H1 (cell line): ENCODE measurements at regions not wholly inside any gene's neighbourhood (a gene's known extent, or its start where the extent isn't known, plus 50 kb on each side); places are given as distances from the start of the nearest gene placed in this dataset.

ENCODE experiments used
- CTCF ChIA-PET: fragments of 300-600 bp; sonication (Branson Sonifier 250); formaldehyde crosslinking; loops from one replicate; lab custom pipeline; 2021; ENCODE audit not compliant: partially characterized antibody; lab: Charles Lee
- POLR2A ChIA-PET: fragments of 300-600 bp; sonication (Branson Sonifier 250); formaldehyde crosslinking; loops from one replicate; lab custom pipeline; 2021; ENCODE audit warnings: inconsistent platforms; ENCODE audit not compliant: partially characterized antibody; lab: Charles Lee
- DNase-seq, 2 experiments: peaks; one replicate each; pipeline versions ENCODE4 v3.0.0 to v3.0.0-alpha.2; 2010 to 2022; ENCODE audit warnings: low spot score in 2 of 2, low read depth in 1 of 2, mixed read lengths in 1 of 2
- FAIRE-seq: peaks from 2 replicates; lab custom pipeline; 2011; peaks lifted over from hg19 to GRCh38; lab: Jason Lieb, UNC
- H2AFZ ChIP-seq: 2 replicates; pipeline ENCODE4 v1.8.1; 2012; ENCODE audit warnings: low read length, inconsistent platforms
- H2AK5ac ChIP-seq: 2 replicates; pipeline ENCODE4 v1.6.1; 2013; ENCODE audit warnings: low read depth, low read length
- H2BK120ac ChIP-seq: replicated peaks from 2 replicates; pipeline ENCODE3; 2013; ENCODE audit warnings: low read depth, low read length, inconsistent platforms
- H2BK12ac ChIP-seq: 2 replicates; pipeline ENCODE4 v1.6.1; 2013; ENCODE audit warnings: low read depth, low read length
- H2BK15ac ChIP-seq: 2 replicates; pipeline ENCODE4 v1.6.1; 2013; ENCODE audit warnings: low read length
- H2BK20ac ChIP-seq: 2 replicates; pipeline ENCODE4 v1.6.1; 2013; ENCODE audit warnings: low read length
- H2BK5ac ChIP-seq: 2 replicates; pipeline ENCODE4 v1.6.1; 2013; ENCODE audit warnings: low read depth, low read length
- H3K14ac ChIP-seq: 2 replicates; pipeline ENCODE4 v1.6.1; 2013; ENCODE audit warnings: inconsistent platforms; ENCODE audit not compliant: insufficient read length
- H3K18ac ChIP-seq: 2 replicates; pipeline ENCODE4 v1.6.1; 2013; ENCODE audit warnings: low read length; ENCODE audit errors: extremely low read depth
- H3K23ac ChIP-seq: 2 replicates; pipeline ENCODE4 v1.6.1; 2013; ENCODE audit warnings: inconsistent platforms; ENCODE audit not compliant: insufficient read length
- H3K23me2 ChIP-seq: 2 replicates; pipeline ENCODE4 v1.6.1; 2013; ENCODE audit warnings: low read depth, low read length
- H3K27ac ChIP-seq: 2 replicates; pipeline ENCODE4 v1.6.1; 2011; ENCODE audit warnings: low read depth, low read length, inconsistent platforms
- H3K27me3 ChIP-seq, 4 experiments: replicated peaks in 1 of 4; 1 replicate in 1 of 4; 2 replicates in 3 of 4; pipeline versions ENCODE4 v1.6.1 to v1.8.1; 2011 to 2013; ENCODE audit warnings: low read length in 3 of 4, mild to moderate bottlenecking in 3 of 4, inconsistent platforms in 2 of 4, mixed read lengths in 2 of 4, moderate library complexity in 1 of 4; ENCODE audit not compliant: control insufficient read depth in 3 of 4, insufficient read depth in 3 of 4; ENCODE audit errors: extremely low read depth in 1 of 4
- H3K36me3 ChIP-seq, 4 experiments: 2 replicates each; pipeline versions ENCODE4 v1.6.1 to v1.8.1; 2011 to 2013; ENCODE audit warnings: mild to moderate bottlenecking in 4 of 4, low read length in 3 of 4, moderate library complexity in 2 of 4, control low read depth in 1 of 4, inconsistent platforms in 1 of 4; ENCODE audit not compliant: insufficient read depth in 4 of 4, control insufficient read depth in 2 of 4
- H3K4ac ChIP-seq: replicated peaks from 2 replicates; pipeline ENCODE3; 2013; ENCODE audit warnings: low read length, low read depth, mixed read lengths, inconsistent platforms; ENCODE audit not compliant: insufficient read length
- H3K4me1 ChIP-seq, 4 experiments: replicated peaks in 1 of 4; 1 replicate in 1 of 4; 2 replicates in 3 of 4; pipeline versions ENCODE4 v1.6.1 to v1.8.1; 2011 to 2013; ENCODE audit warnings: low read length in 3 of 4, inconsistent platforms in 2 of 4, mixed read lengths in 1 of 4; ENCODE audit not compliant: insufficient read depth in 4 of 4, control insufficient read depth in 3 of 4
- H3K4me2 ChIP-seq, 2 experiments: 2 replicates each; pipeline versions ENCODE4 v1.6.1 to v1.8.1; 2011 to 2013; ENCODE audit warnings: low read depth in 2 of 2, low read length in 2 of 2, control low read depth in 1 of 2, inconsistent platforms in 1 of 2, mild to moderate bottlenecking in 1 of 2; ENCODE audit not compliant: insufficient read depth in 1 of 2
- H3K4me3 ChIP-seq, 4 experiments: fragments of 200-600, 300-600 bp in 1 of 4; sonication (generic), shearing (Covaris generic), sonication (Bioruptor Twin) in 1 of 4; 2 replicates each; pipeline versions ENCODE4 v1.5.1 to v1.8.1; 2011 to 2016; ENCODE audit warnings: low read length in 4 of 4, low read depth in 3 of 4, control low read depth in 2 of 4, inconsistent platforms in 2 of 4, mild to moderate bottlenecking in 2 of 4, mixed read lengths in 1 of 4, moderate library complexity in 1 of 4; ENCODE audit not compliant: insufficient read depth in 2 of 4; ENCODE audit errors: extremely low read depth in 1 of 4
- H3K56ac ChIP-seq: replicated peaks from 2 replicates; pipeline ENCODE3; 2013; ENCODE audit warnings: low read depth, mild to moderate bottlenecking, mixed read lengths, low read length, inconsistent platforms; ENCODE audit not compliant: insufficient read length
- H3K79me1 ChIP-seq: 2 replicates; pipeline ENCODE4 v1.6.1; 2013; ENCODE audit warnings: low read depth, low read length, control low read depth
- H3K79me2 ChIP-seq, 2 experiments: 2 replicates each; pipeline versions ENCODE4 v1.6.1 to v1.8.1; 2012 to 2013; ENCODE audit warnings: low read length in 2 of 2, mild to moderate bottlenecking in 2 of 2, inconsistent platforms in 1 of 2; ENCODE audit not compliant: insufficient read depth in 2 of 2, control insufficient read depth in 1 of 2
- H3K9ac ChIP-seq, 4 experiments: replicated peaks in 1 of 4; 1 replicate in 1 of 4; 2 replicates in 3 of 4; pipeline versions ENCODE4 v1.6.1 to v1.8.1; 2011 to 2013; ENCODE audit warnings: low read depth in 3 of 4, low read length in 3 of 4, control low read depth in 2 of 4, mild to moderate bottlenecking in 2 of 4, moderate library complexity in 2 of 4, inconsistent platforms in 1 of 4; ENCODE audit errors: extremely low read depth in 1 of 4
- H3K9me3 ChIP-seq, 2 experiments: 2 replicates each; pipeline versions ENCODE4 v1.6.1 to v1.8.1; 2012 to 2013; ENCODE audit warnings: mild to moderate bottlenecking in 2 of 2, moderate library complexity in 2 of 2, control low read depth in 1 of 2, inconsistent platforms in 1 of 2, low read depth in 1 of 2, low read length in 1 of 2, mixed read lengths in 1 of 2; ENCODE audit not compliant: insufficient read depth in 2 of 2
- H4K20me1 ChIP-seq, 2 experiments: replicated peaks in 1 of 2; 2 replicates each; pipeline versions ENCODE3 to v1.8.1; 2011 to 2013; ENCODE audit warnings: inconsistent platforms in 2 of 2, low read length in 2 of 2, mild to moderate bottlenecking in 1 of 2; ENCODE audit not compliant: insufficient read depth in 2 of 2, control insufficient read depth in 1 of 2
- H4K5ac ChIP-seq: 2 replicates; pipeline ENCODE4 v1.6.1; 2013; ENCODE audit warnings: low read length, low read depth, mixed read lengths, inconsistent platforms; ENCODE audit not compliant: insufficient read length
- H4K8ac ChIP-seq: 2 replicates; pipeline ENCODE4 v1.8.0; 2013; ENCODE audit warnings: mild to moderate bottlenecking, moderate library complexity, low read length, inconsistent platforms; ENCODE audit not compliant: insufficient read depth; ENCODE audit errors: extremely low read depth
- H4K91ac ChIP-seq: replicated peaks from 2 replicates; pipeline ENCODE3; 2013; ENCODE audit warnings: low read length, mixed read lengths, inconsistent platforms; ENCODE audit not compliant: insufficient read length
- CHD2 ChIP-seq: IDR thresholded peaks from 2 replicates; pipeline ENCODE4 v1.6.1; 2012; ENCODE audit warnings: low read length, improper control_type of control experiment
- E2F6 ChIP-seq: IDR thresholded peaks from 2 replicates; pipeline ENCODE4 v1.6.1; 2012; ENCODE audit warnings: inconsistent platforms
- EP300 ChIP-seq, 2 experiments: IDR thresholded peaks; 1 replicate in 1 of 2; 2 replicates in 1 of 2; pipeline ENCODE4 v1.6.1; 2011 to 2012; ENCODE audit warnings: low read depth in 2 of 2, low read length in 2 of 2, mild to moderate bottlenecking in 2 of 2, borderline replicate concordance in 1 of 2, inconsistent platforms in 1 of 2, moderate library complexity in 1 of 2
- FOSL1 ChIP-seq: IDR thresholded peaks from 2 replicates; pipeline ENCODE4 v1.6.1; 2011; ENCODE audit warnings: mild to moderate bottlenecking, low read depth, low read length, moderate library complexity; ENCODE audit not compliant: insufficient read depth
- GABPA ChIP-seq: IDR thresholded peaks from 2 replicates; pipeline ENCODE4 v1.6.1; 2011; ENCODE audit warnings: mild to moderate bottlenecking, low read length, moderate library complexity, borderline replicate concordance; ENCODE audit not compliant: insufficient read depth
- SIX5 ChIP-seq: IDR thresholded peaks from 2 replicates; pipeline ENCODE4 v1.6.1; 2011; ENCODE audit warnings: mild to moderate bottlenecking, low read depth, low read length
- TBP ChIP-seq: IDR thresholded peaks from 2 replicates; pipeline ENCODE4 v1.6.1; 2011; ENCODE audit warnings: low read depth, low read length, improper control_type of control experiment
- TEAD4 ChIP-seq: IDR thresholded peaks from 2 replicates; pipeline ENCODE4 v1.6.1; 2012; ENCODE audit warnings: low read depth, low read length, inconsistent platforms, mixed read lengths
- YY1 ChIP-seq: IDR thresholded peaks from 2 replicates; pipeline ENCODE4 v1.6.1; 2011; ENCODE audit warnings: low read depth, mild to moderate bottlenecking, low read length
- WGBS, 2 experiments: shearing (Covaris generic) in 1 of 2; methylation state at CpG; one replicate each; pipeline versions ENCODE4 v1.1.6 to v1.1.7; 2013 to 2015; ENCODE audit warnings: low lambda C conversion rate in 2 of 2, mixed read lengths in 2 of 2, inconsistent platforms in 1 of 2, low coverage in 1 of 2, missing lambda C conversion rate in 1 of 2; ENCODE audit not compliant: insufficient replicate concordance in 2 of 2, insufficient coverage in 1 of 2, insufficient read length in 1 of 2; ENCODE audit errors: extremely low coverage in 1 of 2, missing lambda C conversion rate in 1 of 2; 5-methylcytosine and 5-hydroxymethylcytosine counted together

GRCh38 chr3:164657631-164658030, 420.7 kb downstream of the SI start:
- Histone ChIP-seq H4K5ac (no peak overlapping the region), H4K91ac (no peak overlapping the region), H3K4me2 (no peak overlapping the region), H3K23ac (no peak overlapping the region), H3K79me1 (no peaks in the 10 kb centered on the region), H3K4me3 (no peak overlapping the region), H3K36me3 (no peaks in the 10 kb centered on the region), H4K20me1 (no peaks in the 10 kb centered on the region), H3K27ac (no peak overlapping the region), H2AK5ac (no peak overlapping the region), H3K79me2 (no peaks in the 10 kb centered on the region), H2BK5ac (no peak overlapping the region), H3K4me1 (no peaks in the 10 kb centered on the region), H2BK20ac (no peak overlapping the region), H2AFZ (no peak overlapping the region), H3K56ac (no peak overlapping the region), H3K27me3 (no peaks in the 10 kb centered on the region), H2BK15ac (no peak overlapping the region)
- CTCF ChIA-PET, result interaction anchor here (1.9 kb wide), 1 partner anchor 8 kb away, joined by 7 read pairs; no protein-coding TSS in a partner anchor
- DNase-seq (no peak), FAIRE-seq (no peak)
- no peak for TF ChIP-seq GABPA
- TF ChIP-seq FOSL1, result no peak
- TF ChIP-seq TEAD4, result no peak
- no peak for TF ChIP-seq CHD2
- no peak for TF ChIP-seq E2F6
- no peak for TF ChIP-seq TBP
- TF ChIP-seq YY1, result no peak
- TF ChIP-seq EP300 (IDR thresholded peaks at IDR 0.05; ENCODE audit: borderline replicate concordance in 1 of 2, low read depth in 2 of 2, low read length in 2 of 2), result no peak
- TF ChIP-seq SIX5, result no peak
- TF ChIP-seq, all 59 proteins: peak for 0
- no peak overlapping the region for H2BK12ac ChIP-seq
- no peaks in the 10 kb centered on the region for H3K9me3 ChIP-seq
- H3K14ac ChIP-seq, result no peak overlapping the region
- no peaks in the 10 kb centered on the region for H3K23me2 ChIP-seq
- POLR2A ChIA-PET, result no interaction called here
- no peak overlapping the region for H3K4ac ChIP-seq
- H3K9ac ChIP-seq, result no peak overlapping the region
- WGBS, 2 experiments, result 94% methylated on average over 3 of the region's 3 CpGs; no CpG with 5 or more reads in 1 of the 2 experiments
- no peak overlapping the region for H2BK120ac ChIP-seq
- H3K18ac ChIP-seq, result no peak overlapping the region
- H4K8ac ChIP-seq, result no peak overlapping the region
